ENCODE measurements at regions not wholly inside any gene's neighbourhood (a gene's known extent, or its start where the extent isn't known, plus 50 kb on each side); places are given as distances from the start of the nearest gene placed in this dataset.

DNA sequence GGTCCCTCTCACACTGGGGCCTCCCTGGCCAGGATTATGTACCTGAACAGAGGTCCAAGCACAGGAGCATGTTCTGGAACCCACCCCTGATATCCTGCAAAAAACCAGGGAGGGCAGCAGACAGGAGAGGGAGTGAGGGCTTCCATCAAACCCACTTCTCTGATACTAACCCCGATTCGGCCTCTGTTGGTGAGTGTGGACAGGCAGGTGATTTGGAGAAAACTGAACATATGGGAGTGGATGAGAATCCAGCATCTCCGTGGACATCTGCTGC is 215.3 kb downstream of the MATN1 start:
- no peak for ATAC-seq
- TF ChIP-seq, protein P1, sequence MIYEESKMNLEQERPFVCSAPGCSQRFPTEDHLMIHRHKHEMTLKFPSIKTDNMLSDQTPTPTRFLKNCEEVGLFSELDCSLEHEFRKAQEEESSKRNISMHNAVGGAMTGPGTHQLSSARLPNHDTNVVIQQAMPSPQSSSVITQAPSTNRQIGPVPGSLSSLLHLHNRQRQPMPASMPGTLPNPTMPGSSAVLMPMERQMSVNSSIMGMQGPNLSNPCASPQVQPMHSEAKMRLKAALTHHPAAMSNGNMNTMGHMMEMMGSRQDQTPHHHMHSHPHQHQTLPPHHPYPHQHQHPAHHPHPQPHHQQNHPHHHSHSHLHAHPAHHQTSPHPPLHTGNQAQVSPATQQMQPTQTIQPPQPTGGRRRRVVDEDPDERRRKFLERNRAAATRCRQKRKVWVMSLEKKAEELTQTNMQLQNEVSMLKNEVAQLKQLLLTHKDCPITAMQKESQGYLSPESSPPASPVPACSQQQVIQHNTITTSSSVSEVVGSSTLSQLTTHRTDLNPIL (CRISPR knock-in tag; IDR thresholded peaks at IDR 0.05; ENCODE audit: low read depth), result no peak
- TF ChIP-seq ZNF70 (CRISPR knock-in tag; IDR thresholded peaks at IDR 0.05), result no peak
- TF ChIP-seq, protein P2, sequence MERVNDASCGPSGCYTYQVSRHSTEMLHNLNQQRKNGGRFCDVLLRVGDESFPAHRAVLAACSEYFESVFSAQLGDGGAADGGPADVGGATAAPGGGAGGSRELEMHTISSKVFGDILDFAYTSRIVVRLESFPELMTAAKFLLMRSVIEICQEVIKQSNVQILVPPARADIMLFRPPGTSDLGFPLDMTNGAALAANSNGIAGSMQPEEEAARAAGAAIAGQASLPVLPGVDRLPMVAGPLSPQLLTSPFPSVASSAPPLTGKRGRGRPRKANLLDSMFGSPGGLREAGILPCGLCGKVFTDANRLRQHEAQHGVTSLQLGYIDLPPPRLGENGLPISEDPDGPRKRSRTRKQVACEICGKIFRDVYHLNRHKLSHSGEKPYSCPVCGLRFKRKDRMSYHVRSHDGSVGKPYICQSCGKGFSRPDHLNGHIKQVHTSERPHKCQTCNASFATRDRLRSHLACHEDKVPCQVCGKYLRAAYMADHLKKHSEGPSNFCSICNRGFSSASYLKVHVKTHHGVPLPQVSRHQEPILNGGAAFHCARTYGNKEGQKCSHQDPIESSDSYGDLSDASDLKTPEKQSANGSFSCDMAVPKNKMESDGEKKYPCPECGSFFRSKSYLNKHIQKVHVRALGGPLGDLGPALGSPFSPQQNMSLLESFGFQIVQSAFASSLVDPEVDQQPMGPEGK (CRISPR knock-in tag; IDR thresholded peaks at IDR 0.05; ENCODE audit: borderline replicate concordance), result no peak
- TF ChIP-seq RARB (CRISPR knock-in tag; IDR thresholded peaks at IDR 0.05), result no peak
- TF ChIP-seq, protein P3, sequence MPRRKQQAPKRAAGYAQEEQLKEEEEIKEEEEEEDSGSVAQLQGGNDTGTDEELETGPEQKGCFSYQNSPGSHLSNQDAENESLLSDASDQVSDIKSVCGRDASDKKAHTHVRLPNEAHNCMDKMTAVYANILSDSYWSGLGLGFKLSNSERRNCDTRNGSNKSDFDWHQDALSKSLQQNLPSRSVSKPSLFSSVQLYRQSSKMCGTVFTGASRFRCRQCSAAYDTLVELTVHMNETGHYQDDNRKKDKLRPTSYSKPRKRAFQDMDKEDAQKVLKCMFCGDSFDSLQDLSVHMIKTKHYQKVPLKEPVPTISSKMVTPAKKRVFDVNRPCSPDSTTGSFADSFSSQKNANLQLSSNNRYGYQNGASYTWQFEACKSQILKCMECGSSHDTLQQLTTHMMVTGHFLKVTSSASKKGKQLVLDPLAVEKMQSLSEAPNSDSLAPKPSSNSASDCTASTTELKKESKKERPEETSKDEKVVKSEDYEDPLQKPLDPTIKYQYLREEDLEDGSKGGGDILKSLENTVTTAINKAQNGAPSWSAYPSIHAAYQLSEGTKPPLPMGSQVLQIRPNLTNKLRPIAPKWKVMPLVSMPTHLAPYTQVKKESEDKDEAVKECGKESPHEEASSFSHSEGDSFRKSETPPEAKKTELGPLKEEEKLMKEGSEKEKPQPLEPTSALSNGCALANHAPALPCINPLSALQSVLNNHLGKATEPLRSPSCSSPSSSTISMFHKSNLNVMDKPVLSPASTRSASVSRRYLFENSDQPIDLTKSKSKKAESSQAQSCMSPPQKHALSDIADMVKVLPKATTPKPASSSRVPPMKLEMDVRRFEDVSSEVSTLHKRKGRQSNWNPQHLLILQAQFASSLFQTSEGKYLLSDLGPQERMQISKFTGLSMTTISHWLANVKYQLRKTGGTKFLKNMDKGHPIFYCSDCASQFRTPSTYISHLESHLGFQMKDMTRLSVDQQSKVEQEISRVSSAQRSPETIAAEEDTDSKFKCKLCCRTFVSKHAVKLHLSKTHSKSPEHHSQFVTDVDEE (CRISPR knock-in tag; IDR thresholded peaks at IDR 0.05), result no peak
- TF ChIP-seq BACH2 (CRISPR knock-in tag; IDR thresholded peaks at IDR 0.05; ENCODE audit: borderline replicate concordance), result no peak
- TF ChIP-seq GLIS3 (CRISPR knock-in tag; IDR thresholded peaks at IDR 0.05), result no peak
- no peak for TF ChIP-seq ISL1 (CRISPR knock-in tag; IDR thresholded peaks at IDR 0.05)

DNA sequence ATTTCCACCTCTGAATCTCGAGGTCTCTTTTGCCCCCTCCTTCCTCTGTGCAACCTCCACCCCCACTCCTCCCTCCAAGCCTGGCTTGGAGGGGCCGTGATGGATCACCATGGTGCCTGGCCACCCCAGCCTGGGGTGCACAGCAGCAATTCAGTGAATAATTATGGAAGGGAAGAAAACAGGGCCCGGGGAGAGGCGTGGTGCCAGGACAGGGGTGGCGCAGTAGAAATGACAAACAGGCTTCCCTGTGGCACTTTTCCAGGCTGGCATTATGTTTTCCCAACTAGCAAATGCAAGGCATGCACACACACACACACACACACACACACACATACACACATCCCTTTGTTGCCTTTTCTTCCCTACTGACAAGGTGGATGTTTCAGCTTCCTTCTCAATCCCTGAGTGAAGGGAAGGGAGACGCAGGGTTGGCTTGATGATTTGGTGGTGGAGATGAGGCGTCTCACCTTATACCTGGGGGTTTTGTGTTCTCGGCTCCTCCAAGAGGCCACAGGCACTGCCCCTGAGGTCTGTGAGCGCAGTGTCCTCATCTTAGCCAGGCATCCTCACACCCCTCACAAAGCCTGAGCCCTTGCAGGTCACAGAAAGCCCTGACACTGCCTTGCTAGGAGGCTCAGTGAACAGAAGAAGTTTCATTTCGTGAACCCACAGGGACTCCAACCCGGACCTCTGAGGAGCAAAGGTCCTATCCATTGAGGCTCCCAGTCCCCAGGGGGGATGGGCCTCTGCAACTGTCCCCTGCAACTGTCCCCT is 215.8 kb downstream of the MATN1 start:
- TF ChIP-seq, protein P4, sequence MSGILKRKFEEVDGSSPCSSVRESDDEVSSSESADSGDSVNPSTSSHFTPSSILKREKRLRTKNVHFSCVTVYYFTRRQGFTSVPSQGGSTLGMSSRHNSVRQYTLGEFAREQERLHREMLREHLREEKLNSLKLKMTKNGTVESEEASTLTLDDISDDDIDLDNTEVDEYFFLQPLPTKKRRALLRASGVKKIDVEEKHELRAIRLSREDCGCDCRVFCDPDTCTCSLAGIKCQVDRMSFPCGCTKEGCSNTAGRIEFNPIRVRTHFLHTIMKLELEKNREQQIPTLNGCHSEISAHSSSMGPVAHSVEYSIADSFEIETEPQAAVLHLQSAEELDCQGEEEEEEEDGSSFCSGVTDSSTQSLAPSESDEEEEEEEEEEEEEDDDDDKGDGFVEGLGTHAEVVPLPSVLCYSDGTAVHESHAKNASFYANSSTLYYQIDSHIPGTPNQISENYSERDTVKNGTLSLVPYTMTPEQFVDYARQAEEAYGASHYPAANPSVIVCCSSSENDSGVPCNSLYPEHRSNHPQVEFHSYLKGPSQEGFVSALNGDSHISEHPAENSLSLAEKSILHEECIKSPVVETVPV (CRISPR knock-in tag; IDR thresholded peaks at IDR 0.05), result no peak
- TF ChIP-seq BACH2 (CRISPR knock-in tag; IDR thresholded peaks at IDR 0.05; ENCODE audit: borderline replicate concordance) (no peak), ARNTL (CRISPR knock-in tag; IDR thresholded peaks at IDR 0.05; ENCODE audit: borderline replicate concordance, low read depth) (no peak), RARB (CRISPR knock-in tag; IDR thresholded peaks at IDR 0.05) (no peak), ZNF70 (CRISPR knock-in tag; IDR thresholded peaks at IDR 0.05) (no peak)
- TF ChIP-seq, protein P1 (CRISPR knock-in tag; IDR thresholded peaks at IDR 0.05; ENCODE audit: low read depth), result no peak
- no peak for ATAC-seq

DNA sequence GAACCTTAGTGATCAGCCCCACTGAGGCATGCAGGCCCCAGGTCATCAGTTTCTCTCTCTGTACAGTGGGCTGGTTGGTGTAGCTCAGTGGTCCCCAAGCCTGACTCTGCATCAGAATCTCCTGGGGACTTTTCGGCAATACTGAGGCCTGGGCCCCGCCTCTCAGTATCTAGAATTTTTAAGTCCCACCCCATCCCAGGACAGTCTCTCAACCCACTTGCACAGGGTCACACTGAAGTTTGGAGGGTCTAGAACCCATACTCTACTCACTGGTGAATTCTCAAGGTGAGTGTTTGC is 216.4 kb downstream of the MATN1 start:
- ATAC-seq, result no peak
- no peak for TF ChIP-seq ESRRG (CRISPR knock-in tag; IDR thresholded peaks at IDR 0.05)
- no peak for TF ChIP-seq OSR1 (CRISPR knock-in tag; IDR thresholded peaks at IDR 0.05)
- TF ChIP-seq BACH2 (CRISPR knock-in tag; IDR thresholded peaks at IDR 0.05; ENCODE audit: borderline replicate concordance), result no peak
- no peak for TF ChIP-seq TOX (CRISPR knock-in tag; IDR thresholded peaks at IDR 0.05; ENCODE audit: borderline replicate concordance)
- TF ChIP-seq ZNF565 (CRISPR knock-in tag; conservative IDR thresholded peaks at IDR 0.05; ENCODE audit: low read depth), result no peak

GRCh38 chr1:30506291-30507015 is 216.9 kb downstream of the MATN1 start:
- ATAC-seq, result no peak
- no peak for TF ChIP-seq ESRRG (CRISPR knock-in tag; IDR thresholded peaks at IDR 0.05)
- no peak for TF ChIP-seq OSR1 (CRISPR knock-in tag; IDR thresholded peaks at IDR 0.05)
- TF ChIP-seq, protein P3 (CRISPR knock-in tag; IDR thresholded peaks at IDR 0.05), result no peak
- TF ChIP-seq GLIS3 (CRISPR knock-in tag; IDR thresholded peaks at IDR 0.05), result no peak
- TF ChIP-seq TOX (CRISPR knock-in tag; IDR thresholded peaks at IDR 0.05; ENCODE audit: borderline replicate concordance), result no peak
- TF ChIP-seq ZNF565 (CRISPR knock-in tag; conservative IDR thresholded peaks at IDR 0.05; ENCODE audit: low read depth), result no peak
- no peak for TF ChIP-seq ZC3H10 (CRISPR knock-in tag; IDR thresholded peaks at IDR 0.05)
- TF ChIP-seq BACH2 (CRISPR knock-in tag; IDR thresholded peaks at IDR 0.05; ENCODE audit: borderline replicate concordance), result no peak
- no peak for TF ChIP-seq CSDC2 (CRISPR knock-in tag; IDR thresholded peaks at IDR 0.05)
- no peak for TF ChIP-seq ISL1 (CRISPR knock-in tag; IDR thresholded peaks at IDR 0.05)
- TF ChIP-seq, protein P1 (CRISPR knock-in tag; IDR thresholded peaks at IDR 0.05; ENCODE audit: low read depth), result no peak
- no peak for TF ChIP-seq ZNF8 (CRISPR knock-in tag; IDR thresholded peaks at IDR 0.05)
- TF ChIP-seq ZFP30 (CRISPR knock-in tag; IDR thresholded peaks at IDR 0.05), result no peak
- TF ChIP-seq ARNTL (CRISPR knock-in tag; IDR thresholded peaks at IDR 0.05; ENCODE audit: borderline replicate concordance, low read depth), result no peak
- no peak for TF ChIP-seq ZFP3 (CRISPR knock-in tag; IDR thresholded peaks at IDR 0.05)
